AG09309 (cell line): ENCODE measurements at regions not wholly inside any gene's neighbourhood (a gene's known extent, or its start where the extent isn't known, plus 50 kb on each side); places are given as distances from the start of the nearest gene placed in this dataset.

ENCODE experiments used
- DNase-seq: peaks from one replicate; pipeline ENCODE4 v3.0.0-alpha.2; 2010; ENCODE audit warnings: low read depth
- H3K4me3 ChIP-seq: 2 replicates; pipeline ENCODE4 v1.5.1; 2011; ENCODE audit warnings: mild to moderate bottlenecking, low read depth, low read length, moderate library complexity; ENCODE audit not compliant: control insufficient read depth
- TF ChIP-seq, protein P1 (sequence below): IDR thresholded peaks from 2 replicates; pipeline ENCODE4 v1.5.1; 2011; ENCODE audit warnings: mild to moderate bottlenecking, low read depth, low read length, inconsistent platforms; ENCODE audit not compliant: insufficient read depth, control insufficient read depth; ENCODE audit errors: missing control alignments

DNA sequence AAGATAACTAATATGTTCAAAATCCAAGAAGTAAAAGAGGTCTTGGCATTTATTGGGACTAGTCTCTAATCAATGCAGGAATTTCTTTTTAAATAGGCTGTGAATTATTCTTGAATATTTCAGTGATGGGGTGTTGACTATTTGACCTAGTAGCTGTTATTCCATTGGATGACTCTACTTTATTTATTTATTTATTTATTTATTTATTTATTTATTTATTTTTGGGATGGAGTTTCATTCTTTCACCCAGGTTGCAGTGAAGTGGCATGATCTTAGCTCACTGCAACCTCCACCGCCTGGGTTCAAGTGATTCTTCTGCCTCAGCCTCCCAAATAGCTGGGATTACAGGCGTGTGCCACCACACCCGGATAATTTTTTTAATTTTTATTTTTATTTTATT is 1227.8 kb downstream of the ZPLD1 start:
- no peak for DNase-seq
- H3K4me3 ChIP-seq, result no peak overlapping the region
- TF ChIP-seq, protein P1, sequence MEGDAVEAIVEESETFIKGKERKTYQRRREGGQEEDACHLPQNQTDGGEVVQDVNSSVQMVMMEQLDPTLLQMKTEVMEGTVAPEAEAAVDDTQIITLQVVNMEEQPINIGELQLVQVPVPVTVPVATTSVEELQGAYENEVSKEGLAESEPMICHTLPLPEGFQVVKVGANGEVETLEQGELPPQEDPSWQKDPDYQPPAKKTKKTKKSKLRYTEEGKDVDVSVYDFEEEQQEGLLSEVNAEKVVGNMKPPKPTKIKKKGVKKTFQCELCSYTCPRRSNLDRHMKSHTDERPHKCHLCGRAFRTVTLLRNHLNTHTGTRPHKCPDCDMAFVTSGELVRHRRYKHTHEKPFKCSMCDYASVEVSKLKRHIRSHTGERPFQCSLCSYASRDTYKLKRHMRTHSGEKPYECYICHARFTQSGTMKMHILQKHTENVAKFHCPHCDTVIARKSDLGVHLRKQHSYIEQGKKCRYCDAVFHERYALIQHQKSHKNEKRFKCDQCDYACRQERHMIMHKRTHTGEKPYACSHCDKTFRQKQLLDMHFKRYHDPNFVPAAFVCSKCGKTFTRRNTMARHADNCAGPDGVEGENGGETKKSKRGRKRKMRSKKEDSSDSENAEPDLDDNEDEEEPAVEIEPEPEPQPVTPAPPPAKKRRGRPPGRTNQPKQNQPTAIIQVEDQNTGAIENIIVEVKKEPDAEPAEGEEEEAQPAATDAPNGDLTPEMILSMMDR, result no peak

DNA sequence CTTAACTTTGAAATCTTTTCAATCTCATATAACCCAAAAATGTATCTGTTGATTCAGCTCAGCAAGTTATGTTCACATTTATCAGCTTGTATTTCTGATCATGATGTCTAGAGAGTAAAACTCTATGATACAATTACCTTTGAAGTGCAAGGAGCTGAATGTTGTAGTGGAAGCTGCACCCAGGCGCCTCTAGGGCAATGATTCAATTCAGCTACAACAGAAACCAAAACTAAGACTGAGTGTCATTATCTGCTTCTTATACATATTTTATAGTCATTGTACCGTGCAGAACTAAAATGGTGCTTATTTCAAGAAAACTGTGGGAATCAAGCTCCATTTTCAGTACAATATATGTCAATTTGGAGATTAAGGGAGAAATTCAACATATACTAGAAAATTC is 1237.5 kb downstream of the ZPLD1 start:
- no peak overlapping the region for H3K4me3 ChIP-seq
- no peak for DNase-seq
- TF ChIP-seq, protein P1, result no peak

DNA sequence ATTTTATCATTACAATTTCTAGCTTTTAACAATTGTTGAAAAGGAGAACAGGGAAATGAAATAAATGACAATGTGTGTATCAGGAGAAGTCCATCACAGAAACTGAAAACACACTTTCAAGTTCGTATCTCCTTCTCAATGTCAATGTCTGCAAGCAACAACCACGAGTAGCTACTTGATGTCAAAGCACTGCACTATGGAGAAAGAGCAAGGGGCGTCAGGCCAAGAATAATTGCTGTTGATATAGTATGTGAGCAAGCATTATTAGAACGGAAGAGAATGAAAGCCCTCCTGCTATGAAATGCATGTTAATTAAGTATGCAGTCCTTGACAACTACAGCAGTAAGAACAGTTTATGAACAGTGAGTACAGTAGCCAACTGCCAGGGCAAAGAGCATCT is 1250.1 kb downstream of the ZPLD1 start:
- no peak for DNase-seq
- TF ChIP-seq, protein P1, result no peak
- no peak overlapping the region for H3K4me3 ChIP-seq

DNA sequence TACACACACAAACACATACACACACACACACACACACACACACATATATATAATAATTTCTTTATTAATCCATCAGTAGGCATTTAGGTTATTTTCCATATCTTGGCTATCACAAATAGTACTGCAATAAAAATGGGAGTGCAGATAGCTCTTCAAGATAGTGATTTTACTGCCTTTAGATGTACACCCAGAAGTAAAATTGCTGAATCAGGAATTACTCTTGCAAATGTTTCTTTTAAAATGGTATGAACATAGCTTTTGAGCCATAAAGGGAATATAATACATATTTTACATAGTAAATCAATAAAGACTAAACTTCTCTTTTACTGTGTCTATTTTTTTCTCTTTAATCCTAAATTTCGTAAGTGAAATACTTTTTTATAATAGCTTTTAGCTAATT is 1251.1 kb downstream of the ZPLD1 start:
- no peak overlapping the region for H3K4me3 ChIP-seq
- DNase-seq, result no peak
- TF ChIP-seq, protein P1, result no peak

DNA sequence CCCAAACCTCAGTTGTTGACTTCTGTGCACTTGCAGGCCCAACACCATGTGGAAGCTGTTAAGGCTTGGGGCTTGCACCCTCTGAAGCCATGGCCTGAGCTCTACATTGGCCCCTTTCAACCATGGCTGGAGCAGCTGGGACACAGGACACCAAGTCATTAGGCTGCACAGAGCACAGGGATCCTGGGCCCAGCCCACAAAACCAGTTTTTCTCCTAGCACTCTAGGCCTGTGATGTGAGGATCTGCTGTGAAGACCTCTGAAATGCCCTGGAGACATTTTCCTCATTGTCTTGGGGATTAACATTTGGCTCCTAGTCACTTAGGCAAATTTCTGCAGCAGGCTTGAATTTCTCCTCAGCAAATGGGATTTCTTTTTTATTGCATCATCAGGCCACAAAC is 1255.7 kb downstream of the ZPLD1 start:
- H3K4me3 ChIP-seq, result no peak overlapping the region
- DNase-seq, result no peak
- TF ChIP-seq, protein P1, result no peak

DNA sequence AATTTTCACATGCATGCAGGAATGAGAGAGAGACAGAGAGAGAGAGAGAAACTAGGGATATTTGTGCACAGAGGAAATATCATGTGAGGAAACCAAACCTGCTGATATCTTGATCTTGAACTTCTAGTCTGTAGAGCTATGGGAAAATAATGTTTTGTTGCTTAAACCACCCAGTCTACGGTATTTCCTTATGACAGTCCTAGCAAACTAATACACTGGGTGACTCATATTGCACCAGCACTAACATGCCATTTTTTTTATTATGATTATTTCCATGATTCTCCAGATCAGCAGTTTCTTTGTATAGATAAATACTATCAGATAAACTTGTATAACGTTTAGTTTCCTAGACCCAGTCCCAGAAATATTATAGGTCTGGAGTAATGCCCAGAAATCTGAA is 1259.0 kb downstream of the ZPLD1 start:
- DNase-seq, result no peak
- TF ChIP-seq, protein P1, result no peak
- no peak overlapping the region for H3K4me3 ChIP-seq

DNA sequence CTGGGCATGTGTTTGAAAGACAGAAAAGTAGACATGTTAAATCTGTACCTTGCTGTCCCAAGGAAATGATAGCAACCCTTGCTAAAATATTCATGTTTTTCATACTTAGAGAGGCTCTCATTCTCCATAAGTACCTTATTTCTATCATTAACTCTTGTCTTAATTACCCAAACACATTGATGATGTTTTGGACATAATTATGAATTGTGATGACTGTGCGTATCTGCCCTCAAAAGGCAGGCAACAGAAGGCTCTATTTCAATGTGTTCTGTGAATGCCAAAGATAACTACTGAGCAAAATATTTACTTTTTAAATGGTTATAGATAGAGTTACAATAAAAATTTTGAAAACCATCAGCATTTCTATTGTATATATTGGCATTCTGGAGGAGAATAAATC is 1263.8 kb downstream of the ZPLD1 start:
- TF ChIP-seq, protein P1, result no peak
- DNase-seq, result no peak
- H3K4me3 ChIP-seq, result no peak overlapping the region
